HFF-Myc (cell line): ENCODE measurements at regions not wholly inside any gene's neighbourhood (a gene's known extent, or its start where the extent isn't known, plus 50 kb on each side); places are given as distances from the start of the nearest gene placed in this dataset.

Experiments
- DNase-seq: peaks from one replicate; pipeline ENCODE4 v3.0.0-alpha.2; 2011; ENCODE audit warnings: low read depth; ENCODE audit errors: extremely low read depth
- H3K4me3 ChIP-seq: replicated peaks from 2 replicates; pipeline ENCODE4 v1.5.1; 2011; ENCODE audit warnings: low read depth, mild to moderate bottlenecking, control low read depth, low read length
- TF ChIP-seq, protein P1 (sequence below): IDR thresholded peaks from 2 replicates; pipeline ENCODE4 v1.5.1; 2012; ENCODE audit warnings: mild to moderate bottlenecking, low read depth, low read length, control low read depth; ENCODE audit errors: missing control alignments

DNA sequence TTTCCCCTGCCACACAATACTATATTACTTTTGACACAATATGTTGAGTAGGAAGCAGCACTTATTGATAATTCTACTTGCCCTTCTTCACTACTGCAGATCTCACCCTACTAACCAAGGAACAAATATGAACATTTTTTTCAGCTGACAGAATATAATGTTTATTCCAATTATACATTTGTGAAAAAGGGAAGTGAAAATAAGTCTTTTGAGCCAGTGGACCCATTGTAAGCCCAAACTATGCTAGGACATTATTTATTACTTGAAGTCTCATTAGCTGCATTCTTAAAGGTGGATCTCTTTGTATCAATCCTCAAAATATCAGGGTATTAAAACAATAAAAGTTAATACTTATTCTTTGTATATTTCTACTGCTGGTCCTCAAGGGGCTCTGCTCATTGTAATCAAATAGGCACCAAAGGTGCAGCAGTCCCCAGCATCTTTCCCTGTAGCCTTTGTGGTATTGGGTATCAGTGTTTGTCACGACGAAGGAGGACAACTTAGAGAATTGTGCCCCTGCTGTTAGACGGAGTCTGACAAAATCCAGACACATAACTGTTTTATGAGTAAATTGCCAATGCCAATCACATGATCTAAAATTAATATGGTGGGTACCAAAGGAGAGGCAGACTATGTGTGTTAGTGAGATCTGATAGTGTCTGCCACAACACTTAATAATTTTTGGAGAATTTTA lies 453.5 kb upstream of the CDH9 start:
- TF ChIP-seq, protein P1, sequence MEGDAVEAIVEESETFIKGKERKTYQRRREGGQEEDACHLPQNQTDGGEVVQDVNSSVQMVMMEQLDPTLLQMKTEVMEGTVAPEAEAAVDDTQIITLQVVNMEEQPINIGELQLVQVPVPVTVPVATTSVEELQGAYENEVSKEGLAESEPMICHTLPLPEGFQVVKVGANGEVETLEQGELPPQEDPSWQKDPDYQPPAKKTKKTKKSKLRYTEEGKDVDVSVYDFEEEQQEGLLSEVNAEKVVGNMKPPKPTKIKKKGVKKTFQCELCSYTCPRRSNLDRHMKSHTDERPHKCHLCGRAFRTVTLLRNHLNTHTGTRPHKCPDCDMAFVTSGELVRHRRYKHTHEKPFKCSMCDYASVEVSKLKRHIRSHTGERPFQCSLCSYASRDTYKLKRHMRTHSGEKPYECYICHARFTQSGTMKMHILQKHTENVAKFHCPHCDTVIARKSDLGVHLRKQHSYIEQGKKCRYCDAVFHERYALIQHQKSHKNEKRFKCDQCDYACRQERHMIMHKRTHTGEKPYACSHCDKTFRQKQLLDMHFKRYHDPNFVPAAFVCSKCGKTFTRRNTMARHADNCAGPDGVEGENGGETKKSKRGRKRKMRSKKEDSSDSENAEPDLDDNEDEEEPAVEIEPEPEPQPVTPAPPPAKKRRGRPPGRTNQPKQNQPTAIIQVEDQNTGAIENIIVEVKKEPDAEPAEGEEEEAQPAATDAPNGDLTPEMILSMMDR = no peak
- no peak for DNase-seq
- no peak overlapping the region for H3K4me3 ChIP-seq

DNA sequence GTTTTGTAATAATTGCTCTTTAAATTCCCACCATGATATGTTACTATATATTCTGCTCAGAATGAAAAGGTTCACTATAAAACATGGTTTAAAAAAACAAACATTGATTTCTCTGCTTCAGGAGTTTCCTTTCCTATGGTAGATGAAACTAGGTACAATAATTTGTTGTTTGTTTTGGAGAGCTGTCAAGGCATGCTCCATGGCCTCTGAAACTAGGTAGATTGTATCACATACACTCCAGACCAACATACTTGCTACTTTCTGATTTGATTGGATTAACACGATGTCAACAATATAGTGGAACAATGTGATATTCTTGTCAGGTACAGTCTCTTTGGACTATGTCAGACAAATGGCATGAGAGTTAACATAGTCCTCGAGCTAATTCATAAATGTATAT lies 452.7 kb upstream of the CDH9 start:
- DNase-seq = no peak
- no peak overlapping the region for H3K4me3 ChIP-seq
- TF ChIP-seq, protein P1 = no peak

DNA sequence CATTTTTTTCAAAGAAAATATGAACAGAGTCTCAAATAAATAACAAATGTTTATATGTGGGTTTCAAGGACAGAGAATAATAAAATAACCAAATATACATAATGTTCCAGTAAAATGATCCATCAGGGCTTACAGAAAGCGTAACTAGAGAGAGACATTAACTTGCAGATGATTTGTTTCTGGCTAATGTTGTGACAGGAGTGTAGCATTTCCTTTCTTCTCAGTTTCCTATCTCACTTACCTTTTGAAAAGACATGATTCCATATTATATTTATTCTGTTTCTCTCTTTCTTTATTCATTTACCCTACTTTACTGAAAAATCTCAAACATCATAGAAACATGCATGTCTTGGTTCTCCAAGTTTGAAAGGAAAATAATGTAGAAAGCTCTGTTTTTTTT lies 451.3 kb upstream of the CDH9 start:
- H3K4me3 ChIP-seq = no peak overlapping the region
- DNase-seq = no peak
- TF ChIP-seq, protein P1 = no peak

DNA sequence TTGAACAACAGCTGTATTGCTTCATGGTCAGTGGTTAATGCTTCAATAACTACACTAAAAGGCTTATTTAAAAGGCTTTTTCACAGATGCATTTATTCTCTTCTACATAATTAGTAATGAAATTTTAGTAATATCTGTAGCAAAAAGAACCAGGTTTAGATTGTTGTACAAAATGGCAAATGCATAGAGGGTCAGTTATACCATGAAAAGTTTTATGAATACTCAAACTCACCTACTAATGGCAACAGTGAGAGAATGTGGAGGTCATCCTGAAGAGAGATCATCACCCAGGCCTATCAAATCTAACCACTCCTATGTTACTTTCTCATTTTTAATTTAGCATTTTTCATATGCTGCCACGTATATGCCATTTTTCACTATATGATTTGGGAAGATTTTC lies 444.3 kb upstream of the CDH9 start:
- DNase-seq = no peak
- no peak overlapping the region for H3K4me3 ChIP-seq
- TF ChIP-seq, protein P1 = no peak

DNA sequence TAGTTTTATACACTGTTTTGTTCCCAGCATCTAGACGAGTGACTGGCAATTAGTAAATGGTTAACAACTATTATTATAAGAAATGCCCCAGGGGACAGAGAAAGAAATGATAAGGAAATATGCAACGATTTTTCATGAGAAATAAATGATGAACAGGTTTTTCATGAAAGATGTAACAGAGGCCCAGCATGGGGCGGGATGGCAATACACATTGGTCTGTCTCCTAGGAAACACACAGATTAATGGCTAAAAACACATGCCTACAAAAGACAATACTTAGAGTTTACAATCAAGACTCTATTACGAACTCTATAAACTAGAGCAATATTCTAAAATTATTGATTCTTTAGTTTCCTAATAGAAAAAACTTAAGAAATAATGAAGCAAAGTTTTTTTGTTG lies 441.5 kb upstream of the CDH9 start:
- H3K4me3 ChIP-seq = no peak overlapping the region
- TF ChIP-seq, protein P1 = no peak
- no peak for DNase-seq

DNA sequence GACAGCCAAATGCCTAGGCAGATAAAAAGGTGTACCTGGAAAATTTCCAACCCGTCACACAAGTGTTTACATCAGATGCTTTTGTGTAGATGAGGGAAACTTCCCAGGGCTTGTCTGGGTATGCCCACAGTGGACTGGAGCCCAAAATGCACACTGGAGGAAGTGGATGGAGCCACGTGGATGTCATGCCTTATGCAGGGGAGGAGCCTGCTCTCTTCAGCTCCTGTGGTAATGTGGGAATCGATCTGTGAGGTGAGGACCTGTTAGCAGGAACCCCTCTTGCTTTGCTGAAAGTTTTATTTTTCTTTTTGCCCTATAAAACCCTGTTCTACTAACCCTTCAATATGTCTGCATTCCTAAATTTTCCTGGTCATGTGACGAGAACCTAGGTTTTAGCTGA lies 439.2 kb upstream of the CDH9 start:
- DNase-seq = no peak
- no peak overlapping the region for H3K4me3 ChIP-seq
- TF ChIP-seq, protein P1 = no peak
